ENCODE measurements at regions not wholly inside any gene's neighbourhood (a gene's known extent, or its start where the extent isn't known, plus 50 kb on each side); places are given as distances from the start of the nearest gene placed in this dataset.

DNA sequence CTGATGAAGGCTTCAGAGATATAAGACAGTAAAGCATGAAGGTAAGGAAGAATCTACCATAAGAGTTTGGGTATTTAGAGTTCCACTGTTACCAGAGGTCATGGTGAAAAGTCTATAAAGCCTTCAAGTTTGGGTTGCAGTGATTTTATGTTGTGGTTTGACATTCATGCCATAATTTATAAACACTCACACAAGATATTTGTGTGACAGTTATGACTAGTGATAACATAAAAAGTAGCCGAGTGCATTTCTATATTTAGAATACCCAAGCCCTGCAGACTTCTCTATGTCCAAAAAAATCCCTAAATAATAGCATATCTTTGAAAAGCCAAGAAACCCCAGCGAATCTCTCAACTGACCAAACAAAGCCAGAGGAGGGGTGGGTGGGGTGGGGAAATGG, 229.9 kb downstream of the CXCL12 start:
- Histone ChIP-seq H3K36me3 (ENCODE audit: low read depth) (no peaks in the 10 kb centered on the region), H3K9me3 (ENCODE audit: insufficient read depth, low read depth) (no peaks in the 10 kb centered on the region), H4K20me1 (ENCODE audit: insufficient read depth) (no peaks in the 10 kb centered on the region), H3K4me2 (no peak overlapping the region), H3K27ac (no peak overlapping the region), H3K4me1 (replicated peaks; ENCODE audit: insufficient read depth) (no peaks in the 10 kb centered on the region), H3K27me3 (ENCODE audit: insufficient read depth, low read depth) (0 out of 2 replicates have a peak, but pooled peaks cover 2% of the 10 kb centered on the region), H3K9me2 (ENCODE audit: insufficient read depth) (no peaks in the 10 kb centered on the region), H3K4me3 (no peak overlapping the region), H3K79me2 (ENCODE audit: low read depth) (no peaks in the 10 kb centered on the region), H3F3A (ENCODE audit: insufficient read depth, low read depth) (no peaks in the 10 kb centered on the region), H2AFZ (no peak overlapping the region)
- no peak for TF ChIP-seq EZH2 (IDR thresholded peaks at IDR 0.05; ENCODE audit: low read depth)
- TF ChIP-seq, protein P1, sequence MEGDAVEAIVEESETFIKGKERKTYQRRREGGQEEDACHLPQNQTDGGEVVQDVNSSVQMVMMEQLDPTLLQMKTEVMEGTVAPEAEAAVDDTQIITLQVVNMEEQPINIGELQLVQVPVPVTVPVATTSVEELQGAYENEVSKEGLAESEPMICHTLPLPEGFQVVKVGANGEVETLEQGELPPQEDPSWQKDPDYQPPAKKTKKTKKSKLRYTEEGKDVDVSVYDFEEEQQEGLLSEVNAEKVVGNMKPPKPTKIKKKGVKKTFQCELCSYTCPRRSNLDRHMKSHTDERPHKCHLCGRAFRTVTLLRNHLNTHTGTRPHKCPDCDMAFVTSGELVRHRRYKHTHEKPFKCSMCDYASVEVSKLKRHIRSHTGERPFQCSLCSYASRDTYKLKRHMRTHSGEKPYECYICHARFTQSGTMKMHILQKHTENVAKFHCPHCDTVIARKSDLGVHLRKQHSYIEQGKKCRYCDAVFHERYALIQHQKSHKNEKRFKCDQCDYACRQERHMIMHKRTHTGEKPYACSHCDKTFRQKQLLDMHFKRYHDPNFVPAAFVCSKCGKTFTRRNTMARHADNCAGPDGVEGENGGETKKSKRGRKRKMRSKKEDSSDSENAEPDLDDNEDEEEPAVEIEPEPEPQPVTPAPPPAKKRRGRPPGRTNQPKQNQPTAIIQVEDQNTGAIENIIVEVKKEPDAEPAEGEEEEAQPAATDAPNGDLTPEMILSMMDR (conservative IDR thresholded peaks at IDR 0.05), result no peak
- no peak for DNase-seq
- intact Hi-C loops (cut with micrococcal nuclease; ENCODE audit: unreplicated experiment), result no loop called here
- POLR2A ChIA-PET (ENCODE audit: unreplicated experiment), result no interaction called here
- BruUV-seq (replicated peaks), result no TSS peak
- CTCF ChIA-PET, result no interaction called here

GRCh38 chr10:44153918-44154670, 230.8 kb downstream of the CXCL12 start:
- ChIA-PET POLR2A (ENCODE audit: unreplicated experiment) (no interaction called here), CTCF (no interaction called here)
- intact Hi-C loops (cut with micrococcal nuclease; ENCODE audit: unreplicated experiment), result no loop called here
- H3F3A ChIP-seq (ENCODE audit: insufficient read depth, low read depth), result no peaks in the 10 kb centered on the region
- TF ChIP-seq, protein P1 (conservative IDR thresholded peaks at IDR 0.05), result no peak
- no peak for TF ChIP-seq EZH2 (IDR thresholded peaks at IDR 0.05; ENCODE audit: low read depth)
- no peak overlapping the region for H2AFZ ChIP-seq
- no peaks in the 10 kb centered on the region for H3K4me1 ChIP-seq (replicated peaks; ENCODE audit: insufficient read depth)
- no peak overlapping the region for H3K4me3 ChIP-seq
- no peak overlapping the region for H3K27ac ChIP-seq
- H3K4me2 ChIP-seq, result no peak overlapping the region
- no peaks in the 10 kb centered on the region for H3K9me2 ChIP-seq (ENCODE audit: insufficient read depth)
- no TSS peak for BruUV-seq (replicated peaks)
- 0 out of 2 replicates have a peak, but pooled peaks cover 2% of the 10 kb centered on the region for H3K27me3 ChIP-seq (ENCODE audit: insufficient read depth, low read depth)
- H3K79me2 ChIP-seq (ENCODE audit: low read depth), result no peaks in the 10 kb centered on the region
- no peak for DNase-seq
- no peaks in the 10 kb centered on the region for H4K20me1 ChIP-seq (ENCODE audit: insufficient read depth)
- H3K9me3 ChIP-seq (ENCODE audit: insufficient read depth, low read depth), result no peaks in the 10 kb centered on the region
- no peaks in the 10 kb centered on the region for H3K36me3 ChIP-seq (ENCODE audit: low read depth)

DNA sequence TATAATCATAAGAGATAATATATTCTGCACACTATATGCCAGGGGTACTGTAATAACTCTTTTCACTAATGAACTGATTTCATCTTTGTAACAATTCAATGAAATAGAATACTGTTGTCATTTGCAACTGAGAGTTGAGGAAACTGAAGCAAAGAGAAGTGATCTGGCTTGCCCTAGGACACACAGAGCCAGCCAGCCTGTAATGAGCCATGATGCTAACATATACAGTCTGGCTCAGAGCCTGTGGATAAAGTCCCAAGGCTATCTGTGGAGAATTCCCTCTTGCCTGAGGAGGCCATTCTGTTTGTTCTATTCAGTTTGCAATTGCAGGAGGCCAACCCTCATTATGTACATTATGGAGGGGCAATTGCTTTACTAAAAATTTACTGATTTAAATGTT, 241.3 kb downstream of the CXCL12 start:
- no peak for TF ChIP-seq EZH2 (IDR thresholded peaks at IDR 0.05; ENCODE audit: low read depth)
- TF ChIP-seq, protein P1 (conservative IDR thresholded peaks at IDR 0.05), result no peak
- CTCF ChIA-PET, result no interaction called here
- no peaks in the 10 kb centered on the region for H4K20me1 ChIP-seq (ENCODE audit: insufficient read depth)

More for the DNA sequence above, 241.3 kb downstream of the CXCL12 start:
- BruUV-seq (replicated peaks), result no TSS peak
- Histone ChIP-seq H3K4me3 (no peak overlapping the region), H3K4me1 (replicated peaks; ENCODE audit: insufficient read depth) (no peaks in the 10 kb centered on the region), H2AFZ (no peak overlapping the region), H3K27me3 (ENCODE audit: insufficient read depth, low read depth) (no peaks in the 10 kb centered on the region), H3K9me2 (ENCODE audit: insufficient read depth) (no peaks in the 10 kb centered on the region), H3K9me3 (ENCODE audit: insufficient read depth, low read depth) (no peaks in the 10 kb centered on the region), H3K27ac (no peak overlapping the region), H3F3A (ENCODE audit: insufficient read depth, low read depth) (no peaks in the 10 kb centered on the region), H3K79me2 (ENCODE audit: low read depth) (no peaks in the 10 kb centered on the region), H3K4me2 (no peak overlapping the region), H3K36me3 (ENCODE audit: low read depth) (no peaks in the 10 kb centered on the region)
- intact Hi-C loops (cut with micrococcal nuclease; ENCODE audit: unreplicated experiment), result no loop called here
- POLR2A ChIA-PET (ENCODE audit: unreplicated experiment), result no interaction called here
- no peak for DNase-seq

All from PC-9 (cell line).